GM12864 (cell line): ENCODE measurements at regions not wholly inside any gene's neighbourhood (a gene's known extent, or its start where the extent isn't known, plus 50 kb on each side); places are given as distances from the start of the nearest gene placed in this dataset.

Experiments used
- DNase-seq: peaks from one replicate; pipeline ENCODE4 v3.0.0-alpha.2; 2011; ENCODE audit warnings: low read depth
- H3K4me3 ChIP-seq: 2 replicates; pipeline ENCODE4 v1.5.1; 2011; ENCODE audit warnings: mild to moderate bottlenecking, low read depth, low read length, control low read depth
- CTCF ChIP-seq: IDR thresholded peaks from 2 replicates; pipeline ENCODE4 v1.5.1; 2011; ENCODE audit warnings: low read depth, mild to moderate bottlenecking, moderate library complexity, low read length, control low read depth, inconsistent platforms; ENCODE audit errors: missing control alignments

GRCh38 chr12:66932126-66932525 is 253.2 kb upstream of the GRIP1 start:
- TF ChIP-seq CTCF = no peak

GRCh38 chr12:66934302-66935062 is 255.6 kb upstream of the GRIP1 start:
- no peak overlapping the region for H3K4me3 ChIP-seq
- no peak for TF ChIP-seq CTCF
- no peak for DNase-seq

More at GRCh38 chr12:66932126-66932525, 253.2 kb upstream of the GRIP1 start:
- DNase-seq = no peak
- H3K4me3 ChIP-seq = no peak overlapping the region

GRCh38 chr12:66941150-66941549 is 262.3 kb upstream of the GRIP1 start:
- no peak for DNase-seq
- no peak overlapping the region for H3K4me3 ChIP-seq
- TF ChIP-seq CTCF = no peak

- H3K4me3 ChIP-seq = no peak overlapping the region
- DNase-seq = no peak
- no peak for TF ChIP-seq CTCF
Measured at GRCh38 chr12:66942741-66943465, 264.0 kb upstream of the GRIP1 start.

GRCh38 chr12:66944365-66944764 is 265.5 kb upstream of the GRIP1 start:
- no peak for TF ChIP-seq CTCF
- H3K4me3 ChIP-seq = no peak overlapping the region
- DNase-seq = no peak

GRCh38 chr12:66945189-66945817 is 266.4 kb upstream of the GRIP1 start:
- no peak overlapping the region for H3K4me3 ChIP-seq
- DNase-seq = no peak
- no peak for TF ChIP-seq CTCF
